ENCODE measurements at regions not wholly inside any gene's neighbourhood (a gene's known extent, or its start where the extent isn't known, plus 50 kb on each side); places are given as distances from the start of the nearest gene placed in this dataset.

- TF ChIP-seq POLR2A (IDR thresholded peaks at IDR 0.05) (no peak), CTCF (IDR thresholded peaks at IDR 0.05) (no peak)
Measured at GRCh38 chr4:130027973-130028372, 932.0 kb downstream of the C4orf33 start.
